Adrenal gland (tissue), 5 donors: ENCODE measurements at regions not wholly inside any gene's neighbourhood (a gene's known extent, or its start where the extent isn't known, plus 50 kb on each side); places are given as distances from the start of the nearest gene placed in this dataset.

Experiments used
- CTCF ChIP-seq, 6 experiments: fragments of 450-650 bp in 4 of 6; fragments of 200-600 bp in 2 of 6; sonication (generic) in 1 of 6; IDR thresholded peaks; 1 replicate in 5 of 6; 2 replicates in 1 of 6; pipeline versions ENCODE4 v1.5.1 to v1.8.0; 2016 to 2021; ENCODE audit warnings: antibody characterized with exemption in 6 of 6, mild to moderate bottlenecking in 2 of 6, moderate library complexity in 1 of 6
- POLR2A ChIP-seq, 2 donors: fragments of 450-650 bp; IDR thresholded peaks; one replicate each; pipeline ENCODE4 v1.6.1; 2017; ENCODE audit warnings: antibody characterized with exemption in 2 of 2, mild to moderate bottlenecking in 2 of 2, moderate library complexity in 1 of 2
- donor health status: DM: no; HTN: no; CAD: no.

GRCh38 chr16:13307255-13307654 is 405.9 kb downstream of the SHISA9 start:
- TF ChIP-seq POLR2A (IDR thresholded peaks at IDR 0.05) (no peak), CTCF (IDR thresholded peaks at IDR 0.05) (no peak)
